ENCODE measurements at regions not wholly inside any gene's neighbourhood (a gene's known extent, or its start where the extent isn't known, plus 50 kb on each side); places are given as distances from the start of the nearest gene placed in this dataset.
"Not testable (repeated sequence)": the region's sequence is repeated elsewhere in the genome, so short reads cannot be mapped to it uniquely, and the experiment has no call there.

- BruUV-seq (replicated peaks): no TSS peak
- Histone ChIP-seq H3K4me3 (ENCODE audit: low read depth, low read length, poor library complexity, severe bottlenecking) (no peak overlapping the region), H3K27ac (ENCODE audit: low read depth, low read length, poor library complexity, severe bottlenecking) (no peak overlapping the region), H3K9me3 (ENCODE audit: low read depth, low read length, poor library complexity, severe bottlenecking) (no peaks in the 10 kb centered on the region), H3K4me1 (ENCODE audit: insufficient read depth, low read length, poor library complexity, severe bottlenecking) (no peaks in the 10 kb centered on the region), H3K36me3 (ENCODE audit: insufficient read depth, low read length, poor library complexity, severe bottlenecking) (no peaks in the 10 kb centered on the region), H3K27me3 (replicated peaks; ENCODE audit: insufficient read depth, low read depth, low read length, poor library complexity) (no peaks in the 10 kb centered on the region)
- DNase-seq (ENCODE audit: low spot score): no peak
- TF ChIP-seq EZH2 (IDR thresholded peaks at IDR 0.05; ENCODE audit: borderline replicate concordance, low read depth, low read length, poor library complexity, severe bottlenecking) (no peak), CTCF (conservative IDR thresholded peaks at IDR 0.05; ENCODE audit: low read depth, low read length) (no peak)
- CTCF ChIA-PET: no interaction called here
- intact Hi-C loops (cut with micrococcal nuclease; ENCODE audit: unreplicated experiment): no loop called here
- POLR2A ChIA-PET (ENCODE audit: low non-redundant PET): no interaction called here
Observed at GRCh38 chr7:87287738-87288341, 57.6 kb upstream of the CROT start.

- BruUV-seq (replicated peaks); H3K9me3 ChIP-seq (ENCODE audit: low read depth, low read length, poor library complexity, severe bottlenecking); DNase-seq (ENCODE audit: low spot score); H3K36me3 ChIP-seq (ENCODE audit: insufficient read depth, low read length, poor library complexity, severe bottlenecking); POLR2A ChIA-PET (ENCODE audit: low non-redundant PET); H3K4me3 ChIP-seq (ENCODE audit: low read depth, low read length, poor library complexity, severe bottlenecking); H3K27me3 ChIP-seq (replicated peaks; ENCODE audit: insufficient read depth, low read depth, low read length, poor library complexity); H3K4me1 ChIP-seq (ENCODE audit: insufficient read depth, low read length, poor library complexity, severe bottlenecking); H3K27ac ChIP-seq (ENCODE audit: low read depth, low read length, poor library complexity, severe bottlenecking); intact Hi-C loops (cut with micrococcal nuclease; ENCODE audit: unreplicated experiment): not testable (repeated sequence)
- CTCF ChIA-PET: interaction anchor here (0.6 kb wide), 1 partner anchor 26 kb away, joined by 3 read pairs; no protein-coding TSS in a partner anchor
Observed at GRCh38 chr7:87288742-87289141, 56.7 kb upstream of the CROT start.

GRCh38 chr7:87295565-87295964 lies 49.9 kb upstream of the CROT start:
- intact Hi-C loops (cut with micrococcal nuclease; ENCODE audit: unreplicated experiment); H3K36me3 ChIP-seq (ENCODE audit: insufficient read depth, low read length, poor library complexity, severe bottlenecking); H3K27me3 ChIP-seq (replicated peaks; ENCODE audit: insufficient read depth, low read depth, low read length, poor library complexity); H3K4me1 ChIP-seq (ENCODE audit: insufficient read depth, low read length, poor library complexity, severe bottlenecking); POLR2A ChIA-PET (ENCODE audit: low non-redundant PET); DNase-seq (ENCODE audit: low spot score); H3K4me3 ChIP-seq (ENCODE audit: low read depth, low read length, poor library complexity, severe bottlenecking); H3K9me3 ChIP-seq (ENCODE audit: low read depth, low read length, poor library complexity, severe bottlenecking); H3K27ac ChIP-seq (ENCODE audit: low read depth, low read length, poor library complexity, severe bottlenecking); CTCF ChIA-PET; BruUV-seq (replicated peaks): not testable (repeated sequence)

Data from A673 (cell line).